ENCODE measurements at regions not wholly inside any gene's neighbourhood (a gene's known extent, or its start where the extent isn't known, plus 50 kb on each side); places are given as distances from the start of the nearest gene placed in this dataset.

DNA sequence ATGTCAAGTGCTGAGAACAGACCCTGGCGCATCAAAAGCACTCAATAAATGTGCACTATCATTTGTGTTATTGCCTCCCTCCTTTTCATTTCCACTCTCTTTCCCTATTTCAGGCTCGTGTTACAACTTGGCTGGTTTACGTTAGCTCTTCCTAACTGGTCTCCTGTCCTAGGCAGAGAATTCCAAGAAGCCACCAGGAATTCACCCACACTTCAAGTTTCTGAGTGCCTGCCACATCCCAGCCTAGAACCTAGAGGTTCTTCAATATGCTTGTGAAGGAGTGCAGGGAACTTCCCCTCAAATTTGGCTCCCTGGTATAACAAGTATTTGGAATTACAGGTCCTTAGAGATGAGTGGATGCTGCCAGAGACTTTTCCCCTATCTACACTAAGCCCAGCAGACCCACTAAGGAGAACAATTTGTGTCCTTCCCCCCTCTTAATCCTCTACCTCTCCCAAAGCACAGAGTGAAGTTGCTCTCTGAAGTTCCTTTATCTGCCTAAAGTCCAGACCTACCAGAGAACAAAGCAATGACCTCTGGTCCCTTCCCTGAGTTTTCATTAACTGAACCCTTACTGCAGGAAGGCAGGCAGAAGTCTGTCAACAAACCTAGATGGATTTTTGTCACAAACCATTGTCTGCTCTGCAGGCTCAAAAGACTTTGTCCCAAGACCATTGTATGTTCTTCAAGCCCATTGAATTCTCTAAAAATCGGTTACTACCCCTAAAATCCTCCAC is 201.6 kb upstream of the JARID2 start:
- Histone ChIP-seq H3K36me3 (ENCODE audit: insufficient read depth in 1 of 2, low read depth in 1 of 2) (no peaks in the 10 kb centered on the region), H3K27me3 (ENCODE audit: insufficient read depth in 3 of 3, low read length in 2 of 3) (no peaks in the 10 kb centered on the region), H3K9me3 (no peaks in the 10 kb centered on the region), H3K27ac (no peak overlapping the region), H3K4me1 (no peaks in the 10 kb centered on the region), H3K4me3 (no peak overlapping the region)
- intact Hi-C loops (cut with DNase I), result no loop called here
- ATAC-seq, result no peak
- no peak for DNase-seq
- WGBS, 3 donors, result 66 to 77% (median 70%) methylated on average over 4 of the region's 4 CpGs
- no peak for TF ChIP-seq CTCF (IDR thresholded peaks at IDR 0.05)

DNA sequence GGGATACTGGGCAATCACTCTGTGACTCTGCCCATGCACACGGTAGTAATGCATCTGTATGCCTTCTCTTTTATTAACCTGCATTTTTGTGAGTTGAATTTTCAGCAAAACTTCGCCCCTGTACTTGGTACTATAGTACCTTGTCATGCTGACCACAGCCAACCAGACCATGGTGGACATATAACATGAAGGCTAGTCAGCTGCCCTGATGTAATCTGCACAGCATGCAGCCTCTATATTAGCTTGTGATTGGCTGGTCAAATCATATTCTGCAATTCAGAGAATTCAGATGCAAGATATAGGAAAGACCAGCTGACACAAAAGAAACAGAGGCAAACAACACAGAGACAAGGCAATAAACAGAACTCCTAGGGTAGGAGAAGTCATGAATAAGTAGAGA is 200.9 kb upstream of the JARID2 start:
- H3K4me3 ChIP-seq, result no peak overlapping the region
- H3K27me3 ChIP-seq (ENCODE audit: insufficient read depth in 3 of 3, low read length in 2 of 3), result no peaks in the 10 kb centered on the region
- ATAC-seq, result no peak
- H3K27ac ChIP-seq, result no peak overlapping the region
- DNase-seq, result no peak
- TF ChIP-seq CTCF (IDR thresholded peaks at IDR 0.05), result no peak
- intact Hi-C loops (cut with DNase I), result no loop called here
- H3K9me3 ChIP-seq, result no peaks in the 10 kb centered on the region
- H3K36me3 ChIP-seq (ENCODE audit: insufficient read depth in 1 of 2, low read depth in 1 of 2), result no peaks in the 10 kb centered on the region
- no peaks in the 10 kb centered on the region for H3K4me1 ChIP-seq
- 89 to 96% (median 94%) methylated on average over 2 of the region's 2 CpGs for WGBS, 3 donors

DNA sequence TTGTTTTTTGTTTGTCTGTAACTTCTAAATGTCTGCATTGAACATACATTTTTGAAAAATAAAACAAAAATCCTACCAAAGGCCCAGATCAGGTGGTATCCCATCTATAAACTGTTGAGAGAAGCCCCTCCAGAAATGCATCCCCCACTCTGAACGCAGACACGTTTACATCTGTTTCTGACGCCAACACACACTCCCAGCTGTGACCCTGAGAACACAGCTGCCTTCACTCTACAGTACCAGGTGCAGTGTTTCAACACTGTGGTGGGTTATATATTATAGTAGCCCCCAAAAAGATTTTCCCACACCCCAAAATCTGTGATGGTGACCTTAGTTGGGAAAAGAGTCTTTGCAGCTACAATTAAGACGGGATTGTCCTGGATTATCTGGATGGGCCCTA is 199.1 kb upstream of the JARID2 start:
- intact Hi-C loops (cut with DNase I), result no loop called here
- no peak for ATAC-seq
- Histone ChIP-seq H3K27ac (no peak overlapping the region), H3K4me3 (no peak overlapping the region), H3K4me1 (no peaks in the 10 kb centered on the region), H3K27me3 (ENCODE audit: insufficient read depth in 3 of 3, low read length in 2 of 3) (no peaks in the 10 kb centered on the region), H3K36me3 (ENCODE audit: insufficient read depth in 1 of 2, low read depth in 1 of 2) (no peaks in the 10 kb centered on the region), H3K9me3 (no peaks in the 10 kb centered on the region)
- WGBS, 3 donors, result 69 to 76% (median 71%) methylated on average over 4 of the region's 4 CpGs
- no peak for DNase-seq
- TF ChIP-seq CTCF (IDR thresholded peaks at IDR 0.05), result no peak

- DNase-seq (no peak), ATAC-seq (no peak)
- H3K4me3 ChIP-seq, result no peak overlapping the region
- H3K27me3 ChIP-seq (ENCODE audit: insufficient read depth in 3 of 3, low read length in 2 of 3), result no peaks in the 10 kb centered on the region
- no peaks in the 10 kb centered on the region for H3K36me3 ChIP-seq (ENCODE audit: insufficient read depth in 1 of 2, low read depth in 1 of 2)
- no peaks in the 10 kb centered on the region for H3K9me3 ChIP-seq
- H3K27ac ChIP-seq, result no peak overlapping the region
- TF ChIP-seq CTCF (IDR thresholded peaks at IDR 0.05), result no peak
- WGBS, 3 donors, result 81 to 92% (median 87%) methylated on average over 6 of the region's 6 CpGs
- intact Hi-C loops (cut with DNase I), result no loop called here
- H3K4me1 ChIP-seq, result no peaks in the 10 kb centered on the region
These were observed 197.5 kb upstream of the JARID2 start for GRCh38 chr6:15048367-15048766.
